H9 (cell line): ENCODE measurements at regions not wholly inside any gene's neighbourhood (a gene's known extent, or its start where the extent isn't known, plus 50 kb on each side); places are given as distances from the start of the nearest gene placed in this dataset.

Source experiments
- DNase-seq: peaks from one replicate; pipeline ENCODE4 v3.0.0-alpha.2; 2017
- H2AFZ ChIP-seq: one replicate; pipeline ENCODE4 v1.6.1; 2013; ENCODE audit warnings: mild to moderate bottlenecking, low read length, control low read depth, moderate library complexity
- H2AK5ac ChIP-seq: 2 replicates; pipeline ENCODE4 v1.6.1; 2013; ENCODE audit warnings: low read length, control low read depth, mixed read lengths; ENCODE audit not compliant: insufficient read length
- H2BK120ac ChIP-seq: one replicate; pipeline ENCODE4 v1.6.1; 2013; ENCODE audit warnings: low read depth, mild to moderate bottlenecking, low read length, control low read depth, inconsistent platforms; ENCODE audit not compliant: poor library complexity, severe bottlenecking
- H2BK12ac ChIP-seq: 2 replicates; pipeline ENCODE4 v1.6.1; 2013; ENCODE audit warnings: low read length, control low read depth, mixed read lengths, low read depth; ENCODE audit not compliant: insufficient read length
- H2BK15ac ChIP-seq: 2 replicates; pipeline ENCODE4 v1.6.1; 2013; ENCODE audit warnings: low read depth, low read length, control low read depth
- H2BK20ac ChIP-seq: one replicate; pipeline ENCODE4 v1.6.1; 2013; ENCODE audit warnings: low read depth, mild to moderate bottlenecking, low read length, control low read depth, inconsistent platforms; ENCODE audit not compliant: poor library complexity, severe bottlenecking
- H2BK5ac ChIP-seq: 2 replicates; pipeline ENCODE4 v1.6.1; 2013; ENCODE audit warnings: low read length, control low read depth, mixed read lengths; ENCODE audit not compliant: insufficient read length
- H3K14ac ChIP-seq: 2 replicates; pipeline ENCODE4 v1.6.1; 2013; ENCODE audit warnings: low read length, control low read depth; ENCODE audit not compliant: insufficient read depth
- H3K18ac ChIP-seq: 2 replicates; pipeline ENCODE4 v1.6.1; 2013; ENCODE audit warnings: low read depth, mild to moderate bottlenecking, mixed read lengths, low read length, control low read depth; ENCODE audit not compliant: insufficient read length
- H3K23ac ChIP-seq: 2 replicates; pipeline ENCODE4 v1.6.1; 2013; ENCODE audit warnings: low read length, control low read depth, mixed read lengths, low read depth; ENCODE audit not compliant: insufficient read length
- H3K23me2 ChIP-seq: 2 replicates; pipeline ENCODE4 v1.6.1; 2013; ENCODE audit warnings: low read depth, mild to moderate bottlenecking, mixed read lengths, low read length, control low read depth; ENCODE audit not compliant: insufficient read length, poor library complexity, severe bottlenecking
- H3K27ac ChIP-seq: 2 replicates; pipeline ENCODE4 v1.5.1; 2013; ENCODE audit warnings: low read length, control low read depth, mixed read lengths, low read depth; ENCODE audit not compliant: insufficient read length
- H3K27me3 ChIP-seq: 2 replicates; pipeline ENCODE4 v1.6.1; 2013; ENCODE audit warnings: low read length, control low read depth, inconsistent platforms; ENCODE audit not compliant: insufficient read depth
- H3K4ac ChIP-seq: 2 replicates; pipeline ENCODE4 v1.6.1; 2013; ENCODE audit warnings: low read depth, mild to moderate bottlenecking, control low read depth, inconsistent platforms, low read length, moderate library complexity
- H3K4me1 ChIP-seq: 2 replicates; pipeline ENCODE4 v1.6.1; 2013; ENCODE audit warnings: low read length, control low read depth, inconsistent platforms; ENCODE audit not compliant: insufficient read depth
- H3K4me2 ChIP-seq: 2 replicates; pipeline ENCODE4 v1.6.1; 2013; ENCODE audit warnings: low read length, control low read depth, mixed read lengths; ENCODE audit not compliant: insufficient read length, insufficient read depth
- H3K56ac ChIP-seq: 2 replicates; pipeline ENCODE4 v1.6.1; 2013; ENCODE audit warnings: low read depth, mild to moderate bottlenecking, mixed read lengths, low read length, control low read depth; ENCODE audit not compliant: insufficient read length
- H3K79me1 ChIP-seq: 2 replicates; pipeline ENCODE4 v1.6.1; 2013; ENCODE audit warnings: low read depth, mild to moderate bottlenecking, moderate library complexity, low read length, control low read depth, inconsistent platforms; ENCODE audit not compliant: insufficient read depth, poor library complexity, severe bottlenecking
- H3K79me2 ChIP-seq: 2 replicates; pipeline ENCODE4 v1.6.1; 2013; ENCODE audit warnings: low read length, control low read depth, inconsistent platforms; ENCODE audit not compliant: insufficient read depth
- H3K9ac ChIP-seq: 2 replicates; pipeline ENCODE4 v1.6.1; 2013; ENCODE audit warnings: low read length, control low read depth, mixed read lengths; ENCODE audit not compliant: insufficient read length; ENCODE audit errors: extremely low read depth
- H3K9me3 ChIP-seq: one replicate; pipeline ENCODE4 v1.6.1; 2013; ENCODE audit warnings: low read depth, low read length, inconsistent platforms; ENCODE audit not compliant: control insufficient read depth
- H3T11ph ChIP-seq: one replicate; pipeline ENCODE4 v1.6.1; 2013; ENCODE audit warnings: mild to moderate bottlenecking, low read length, control low read depth, inconsistent platforms
- H4K20me1 ChIP-seq: one replicate; pipeline ENCODE4 v1.6.1; 2013; ENCODE audit not compliant: control insufficient read depth, insufficient read length, insufficient read depth
- H4K5ac ChIP-seq: 2 replicates; pipeline ENCODE4 v1.6.1; 2013; ENCODE audit warnings: low read depth, mild to moderate bottlenecking, mixed read lengths, low read length, control low read depth; ENCODE audit not compliant: insufficient read length
- H4K8ac ChIP-seq: replicated peaks from 2 replicates; pipeline ENCODE4 v1.6.1; 2013; ENCODE audit warnings: low read length, control low read depth, mixed read lengths, low read depth; ENCODE audit not compliant: insufficient read length
- H4K91ac ChIP-seq: 2 replicates; pipeline ENCODE4 v1.6.1; 2013; ENCODE audit warnings: low read depth, mild to moderate bottlenecking, moderate library complexity, mixed read lengths, low read length, control low read depth; ENCODE audit not compliant: insufficient read length
- H3K27ac Mint-ChIP-seq, 3 experiments: 2 replicates in 2 of 3; 3 replicates in 1 of 3; pipeline ENCODE4 v1.8.0; 2020 to 2021; ENCODE audit warnings: mixed read lengths in 3 of 3, mild to moderate bottlenecking in 1 of 3, moderate library complexity in 1 of 3
- H3K27me3 Mint-ChIP-seq: 2 replicates; pipeline ENCODE4 v1.8.0; 2021; ENCODE audit warnings: low read depth, mild to moderate bottlenecking, moderate library complexity, mixed read lengths
- H3K36me3 Mint-ChIP-seq, 3 experiments: 2 replicates in 2 of 3; 3 replicates in 1 of 3; pipeline ENCODE4 v1.8.0; 2020 to 2021; ENCODE audit warnings: low read depth in 3 of 3, mixed read lengths in 3 of 3; ENCODE audit not compliant: insufficient read depth in 1 of 3
- H3K4me1 Mint-ChIP-seq, 2 experiments: 2 replicates each; pipeline ENCODE4 v1.8.0; 2020; ENCODE audit warnings: mixed read lengths in 2 of 2
- H3K4me3 Mint-ChIP-seq, 2 experiments: 2 replicates in 1 of 2; 3 replicates in 1 of 2; pipeline ENCODE4 v1.8.0; 2020 to 2021; ENCODE audit warnings: mild to moderate bottlenecking in 2 of 2, mixed read lengths in 2 of 2, moderate library complexity in 1 of 2
- H3K9me3 Mint-ChIP-seq, 2 experiments: 2 replicates in 1 of 2; 3 replicates in 1 of 2; pipeline ENCODE4 v1.8.0; 2020; ENCODE audit warnings: mild to moderate bottlenecking in 2 of 2, mixed read lengths in 2 of 2, moderate library complexity in 1 of 2
- CTCF ChIP-seq: fragments of 200-600 bp; sonication (generic); conservative IDR thresholded peaks from 3 replicates; pipeline ENCODE4 v1.8.0; 2021; ENCODE audit warnings: antibody characterized with exemption, mild to moderate bottlenecking
- WGBS: extraction: QIAGEN DNeasy Blood & Tissue Kit; methylation state at CpG from one replicate; pipeline ENCODE4 v1.1.7; 2013; ENCODE audit warnings: missing lambda C conversion rate, low lambda C conversion rate, mixed read lengths; ENCODE audit not compliant: insufficient read length; ENCODE audit errors: extremely low coverage; 5-methylcytosine and 5-hydroxymethylcytosine counted together

- H3K9me3 Mint-ChIP-seq = peaks cover 0 to 2% of the 10 kb centered on the region in 2 experiments; a peak in 1 of 5 replicates
Measured at GRCh38 chr6:42502990-42503389, 51.3 kb upstream of the TRERF1 start.

More at GRCh38 chr6:42502990-42503389, 51.3 kb upstream of the TRERF1 start:
- Histone ChIP-seq H2BK120ac (no peak overlapping the region), H2BK15ac (no peak overlapping the region), H3K9me3 (no peaks in the 10 kb centered on the region), H3K14ac (no peak overlapping the region), H4K5ac (no peak overlapping the region), H3K18ac (no peak overlapping the region), H2AK5ac (no peak overlapping the region), H3K23me2 (no peaks in the 10 kb centered on the region), H3K4me2 (no peak overlapping the region), H2AFZ (no peak overlapping the region), H3K23ac (no peak overlapping the region), H3K79me1 (no peaks in the 10 kb centered on the region), H4K20me1 (no peaks in the 10 kb centered on the region), H3K4me1 (no peaks in the 10 kb centered on the region), H2BK12ac (no peak overlapping the region), H3K9ac (no peak overlapping the region), H3K56ac (no peak overlapping the region), H3K27me3 (no peaks in the 10 kb centered on the region), H3K27ac (no peak overlapping the region), H4K91ac (no peak overlapping the region), H4K8ac (no peak overlapping the region), H3K4ac (no peak overlapping the region), H2BK5ac (no peak overlapping the region), H3T11ph (no peak overlapping the region), H2BK20ac (no peak overlapping the region), H3K79me2 (no peaks in the 10 kb centered on the region)
- no peak overlapping the region for H3K4me3 Mint-ChIP-seq
- H3K27ac Mint-ChIP-seq = no peak overlapping the region
- H3K36me3 Mint-ChIP-seq = no peaks in the 10 kb centered on the region
- H3K27me3 Mint-ChIP-seq = no peaks in the 10 kb centered on the region
- no CpG with 5 or more reads among the region's 3 CpGs for WGBS
- no peaks in the 10 kb centered on the region for H3K4me1 Mint-ChIP-seq
- DNase-seq = no peak
- TF ChIP-seq CTCF = no peak
